Erythroblast (primary cell): ENCODE measurements at regions not wholly inside any gene's neighbourhood (a gene's known extent, or its start where the extent isn't known, plus 50 kb on each side); places are given as distances from the start of the nearest gene placed in this dataset.

Source experiments
- GATA1 ChIP-seq: IDR thresholded peaks from 2 replicates; pipeline ENCODE4 v1.6.1; 2011; ENCODE audit warnings: low read depth, mild to moderate bottlenecking, control low read depth, low read length, moderate library complexity
- POLR2A ChIP-seq: IDR thresholded peaks from 2 replicates; pipeline ENCODE4 v1.6.1; 2011; ENCODE audit warnings: mild to moderate bottlenecking, low read length

GRCh38 chr11:120028181-120028896, 109.6 kb downstream of the TRIM29 start:
- TF ChIP-seq POLR2A (no peak), GATA1 (no peak)
